Fibroblast of the aortic adventitia (primary cell): ENCODE measurements at regions not wholly inside any gene's neighbourhood (a gene's known extent, or its start where the extent isn't known, plus 50 kb on each side); places are given as distances from the start of the nearest gene placed in this dataset.
"Not testable (repeated sequence)": the region's sequence is repeated elsewhere in the genome, so short reads cannot be mapped to it uniquely, and the experiment has no call there.

ENCODE experiments used
- DNase-seq: peaks from one replicate; pipeline ENCODE4 v3.0.0-alpha.2; 2010; ENCODE audit warnings: low read depth
- H3K4me3 ChIP-seq: 2 replicates; pipeline ENCODE4 v1.5.1; 2011; ENCODE audit warnings: low read depth, mild to moderate bottlenecking, control low read depth, low read length, moderate library complexity
- CTCF ChIP-seq: IDR thresholded peaks from 2 replicates; pipeline ENCODE4 v1.5.1; 2011; ENCODE audit warnings: mild to moderate bottlenecking, low read length, control low read depth, inconsistent platforms; ENCODE audit not compliant: insufficient read depth

GRCh38 chr4:101696276-101697010 lies 94.1 kb upstream of the BANK1 start:
- DNase-seq = no peak
- H3K4me3 ChIP-seq = no peak overlapping the region
- TF ChIP-seq CTCF = no peak

GRCh38 chr4:101695176-101695575 lies 95.4 kb upstream of the BANK1 start:
- no peak overlapping the region for H3K4me3 ChIP-seq
- no peak for TF ChIP-seq CTCF
- peak; percentile 25 for DNase-seq

- not testable (repeated sequence) for H3K4me3 ChIP-seq, DNase-seq
Observed at GRCh38 chr4:101694403-101694802, 96.1 kb upstream of the BANK1 start.

- TF ChIP-seq CTCF = no peak
- no peak overlapping the region for H3K4me3 ChIP-seq
- no peak for DNase-seq
Observed at GRCh38 chr4:101693842-101694398, 96.6 kb upstream of the BANK1 start.

- no peak for DNase-seq
- no peak overlapping the region for H3K4me3 ChIP-seq
- no peak for TF ChIP-seq CTCF
Observed at GRCh38 chr4:101689220-101689619, 101.3 kb upstream of the BANK1 start.

- no peak for DNase-seq
- no peak overlapping the region for H3K4me3 ChIP-seq
- TF ChIP-seq CTCF = no peak
Observed at GRCh38 chr4:101685126-101685525, 105.4 kb upstream of the BANK1 start.

GRCh38 chr4:101682946-101683345 lies 107.6 kb upstream of the BANK1 start:
- TF ChIP-seq CTCF = no peak

More at GRCh38 chr4:101682946-101683345, 107.6 kb upstream of the BANK1 start:
- DNase-seq = no peak
- H3K4me3 ChIP-seq = no peak overlapping the region
